ENCODE measurements at regions not wholly inside any gene's neighbourhood (a gene's known extent, or its start where the extent isn't known, plus 50 kb on each side); places are given as distances from the start of the nearest gene placed in this dataset.

DNA sequence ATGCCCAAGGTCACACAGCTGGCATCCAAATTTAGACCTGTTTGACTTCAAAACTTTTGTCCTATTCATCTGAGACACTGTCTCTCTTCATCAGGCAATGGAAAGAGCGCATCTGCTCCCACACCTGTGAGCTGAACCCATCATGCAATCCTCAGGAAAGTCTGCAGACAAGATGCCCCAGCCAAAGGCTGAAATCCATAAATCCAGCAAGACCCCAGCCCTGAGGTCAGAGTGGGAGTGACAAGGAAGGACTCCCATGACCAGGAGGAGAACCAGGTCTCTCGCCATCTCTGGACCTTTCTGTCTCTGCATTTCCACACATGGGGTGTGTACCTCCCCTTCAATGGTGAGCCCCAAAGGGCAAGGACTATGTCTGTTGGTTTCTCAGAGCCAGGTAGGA is 83.6 kb upstream of the HMGXB4 start:
- TF ChIP-seq, protein P1, sequence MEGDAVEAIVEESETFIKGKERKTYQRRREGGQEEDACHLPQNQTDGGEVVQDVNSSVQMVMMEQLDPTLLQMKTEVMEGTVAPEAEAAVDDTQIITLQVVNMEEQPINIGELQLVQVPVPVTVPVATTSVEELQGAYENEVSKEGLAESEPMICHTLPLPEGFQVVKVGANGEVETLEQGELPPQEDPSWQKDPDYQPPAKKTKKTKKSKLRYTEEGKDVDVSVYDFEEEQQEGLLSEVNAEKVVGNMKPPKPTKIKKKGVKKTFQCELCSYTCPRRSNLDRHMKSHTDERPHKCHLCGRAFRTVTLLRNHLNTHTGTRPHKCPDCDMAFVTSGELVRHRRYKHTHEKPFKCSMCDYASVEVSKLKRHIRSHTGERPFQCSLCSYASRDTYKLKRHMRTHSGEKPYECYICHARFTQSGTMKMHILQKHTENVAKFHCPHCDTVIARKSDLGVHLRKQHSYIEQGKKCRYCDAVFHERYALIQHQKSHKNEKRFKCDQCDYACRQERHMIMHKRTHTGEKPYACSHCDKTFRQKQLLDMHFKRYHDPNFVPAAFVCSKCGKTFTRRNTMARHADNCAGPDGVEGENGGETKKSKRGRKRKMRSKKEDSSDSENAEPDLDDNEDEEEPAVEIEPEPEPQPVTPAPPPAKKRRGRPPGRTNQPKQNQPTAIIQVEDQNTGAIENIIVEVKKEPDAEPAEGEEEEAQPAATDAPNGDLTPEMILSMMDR (IDR thresholded peaks at IDR 0.05): no peak
- TF ChIP-seq NFIC (IDR thresholded peaks at IDR 0.05; ENCODE audit: borderline replicate concordance) (no peak), FOXM1 (IDR thresholded peaks at IDR 0.05; ENCODE audit: low read depth) (no peak)
- TF ChIP-seq, protein P2, sequence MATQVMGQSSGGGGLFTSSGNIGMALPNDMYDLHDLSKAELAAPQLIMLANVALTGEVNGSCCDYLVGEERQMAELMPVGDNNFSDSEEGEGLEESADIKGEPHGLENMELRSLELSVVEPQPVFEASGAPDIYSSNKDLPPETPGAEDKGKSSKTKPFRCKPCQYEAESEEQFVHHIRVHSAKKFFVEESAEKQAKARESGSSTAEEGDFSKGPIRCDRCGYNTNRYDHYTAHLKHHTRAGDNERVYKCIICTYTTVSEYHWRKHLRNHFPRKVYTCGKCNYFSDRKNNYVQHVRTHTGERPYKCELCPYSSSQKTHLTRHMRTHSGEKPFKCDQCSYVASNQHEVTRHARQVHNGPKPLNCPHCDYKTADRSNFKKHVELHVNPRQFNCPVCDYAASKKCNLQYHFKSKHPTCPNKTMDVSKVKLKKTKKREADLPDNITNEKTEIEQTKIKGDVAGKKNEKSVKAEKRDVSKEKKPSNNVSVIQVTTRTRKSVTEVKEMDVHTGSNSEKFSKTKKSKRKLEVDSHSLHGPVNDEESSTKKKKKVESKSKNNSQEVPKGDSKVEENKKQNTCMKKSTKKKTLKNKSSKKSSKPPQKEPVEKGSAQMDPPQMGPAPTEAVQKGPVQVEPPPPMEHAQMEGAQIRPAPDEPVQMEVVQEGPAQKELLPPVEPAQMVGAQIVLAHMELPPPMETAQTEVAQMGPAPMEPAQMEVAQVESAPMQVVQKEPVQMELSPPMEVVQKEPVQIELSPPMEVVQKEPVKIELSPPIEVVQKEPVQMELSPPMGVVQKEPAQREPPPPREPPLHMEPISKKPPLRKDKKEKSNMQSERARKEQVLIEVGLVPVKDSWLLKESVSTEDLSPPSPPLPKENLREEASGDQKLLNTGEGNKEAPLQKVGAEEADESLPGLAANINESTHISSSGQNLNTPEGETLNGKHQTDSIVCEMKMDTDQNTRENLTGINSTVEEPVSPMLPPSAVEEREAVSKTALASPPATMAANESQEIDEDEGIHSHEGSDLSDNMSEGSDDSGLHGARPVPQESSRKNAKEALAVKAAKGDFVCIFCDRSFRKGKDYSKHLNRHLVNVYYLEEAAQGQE (IDR thresholded peaks at IDR 0.05; ENCODE audit: low read depth, low read length): no peak

All from SK-N-SH (cell line).